HepG2 (cell line): ENCODE measurements at regions not wholly inside any gene's neighbourhood (a gene's known extent, or its start where the extent isn't known, plus 50 kb on each side); places are given as distances from the start of the nearest gene placed in this dataset.

Experiments used
- FOXA1 ChIP-seq, 2 experiments: fragments of 450-650 bp in 1 of 2; sonication (generic) in 1 of 2; formaldehyde crosslinking in 1 of 2; IDR thresholded peaks; 2 replicates each; pipeline versions ENCODE4 v1.4.0 to v1.6.1; 2016 to 2020; ENCODE audit warnings: missing genetic modification reagents in 1 of 2
- FOXA3 ChIP-seq: IDR thresholded peaks from 2 replicates; pipeline ENCODE4 v1.6.1; 2016; ENCODE audit warnings: missing genetic modification reagents, missing compliant biosample characterization
- FOXP1 ChIP-seq, 2 experiments: fragments of 450-650 bp in 1 of 2; IDR thresholded peaks; 2 replicates each; pipeline ENCODE4 v1.6.1; 2017 to 2018; ENCODE audit warnings: antibody characterized with exemption in 1 of 2
- HMGXB4 ChIP-seq, 2 experiments: sonication (generic) in 1 of 2; formaldehyde crosslinking in 1 of 2; IDR thresholded peaks; 2 replicates each; pipeline versions ENCODE4 v1.4.0 to v1.6.1; 2018 to 2020; ENCODE audit warnings: missing genetic modification reagents in 2 of 2, borderline replicate concordance in 1 of 2, low read depth in 1 of 2, mild to moderate bottlenecking in 1 of 2, missing biosample characterization in 1 of 2
- PREB ChIP-seq: sonication (generic); formaldehyde crosslinking; IDR thresholded peaks from 2 replicates; pipeline ENCODE4 v1.4.0; 2020; ENCODE audit warnings: missing genetic modification reagents
- SOX6 ChIP-seq, 2 experiments: fragments of 450-650 bp in 1 of 2; sonication (generic) in 1 of 2; formaldehyde crosslinking in 1 of 2; IDR thresholded peaks; 2 replicates each; pipeline versions ENCODE4 v1.4.0 to v1.6.1; 2017 to 2020; ENCODE audit warnings: antibody characterized with exemption in 1 of 2, mild to moderate bottlenecking in 1 of 2, missing genetic modification reagents in 1 of 2
- SP140L ChIP-seq: sonication (generic); formaldehyde crosslinking; IDR thresholded peaks from 2 replicates; pipeline ENCODE4 v1.4.0; 2020; ENCODE audit warnings: missing genetic modification reagents, borderline replicate concordance
- ZMAT3 ChIP-seq: sonication (generic); formaldehyde crosslinking; conservative IDR thresholded peaks from 2 replicates; pipeline ENCODE4 v1.7.0; 2021; ENCODE audit warnings: missing genetic modification reagents
- ZNF121 ChIP-seq: sonication (generic); formaldehyde crosslinking; IDR thresholded peaks from 2 replicates; pipeline ENCODE4 v1.5.0; 2020; ENCODE audit warnings: mild to moderate bottlenecking, missing genetic modification reagents
- ZNF644 ChIP-seq: IDR thresholded peaks from 2 replicates; pipeline ENCODE4 v1.6.1; 2016; ENCODE audit warnings: low read depth
- TF ChIP-seq, protein P1 (sequence below): sonication (generic); formaldehyde crosslinking; IDR thresholded peaks from 2 replicates; pipeline ENCODE4 v1.4.0; 2020; ENCODE audit warnings: missing genetic modification reagents

GRCh38 chr16:80263848-80264694, 276.7 kb upstream of the DYNLRB2 start (continued):
- TF ChIP-seq PREB (CRISPR knock-in tag) (no peak), FOXA1 (IDR thresholded peaks at IDR 0.05) (no peak), FOXA1 (CRISPR knock-in tag; IDR thresholded peaks at IDR 0.05) (peak; percentile 34; the same call in 1 of the 2 replicates), HMGXB4 (CRISPR knock-in tag; IDR thresholded peaks at IDR 0.05; ENCODE audit: borderline replicate concordance in 1 of 2, low read depth in 1 of 2) (no peak), SOX6 (IDR thresholded peaks at IDR 0.05) (no peak), SOX6 (CRISPR knock-in tag; IDR thresholded peaks at IDR 0.05) (peak; percentile 44; the same call in 1 of the 2 replicates), FOXA3 (CRISPR knock-in tag) (peak; percentile 64), ZMAT3 (no peak), ZNF121 (CRISPR knock-in tag) (peak; percentile 93), ZNF644 (CRISPR knock-in tag) (0 out of 2 replicates have a peak, but pooled peaks have one; percentile 23), SP140L (CRISPR knock-in tag) (no peak), FOXP1 (IDR thresholded peaks at IDR 0.05) (no peak), FOXP1 (CRISPR knock-in tag; IDR thresholded peaks at IDR 0.05) (peak; percentile 49; the same call in 1 of the 2 replicates)
- TF ChIP-seq, protein P1, sequence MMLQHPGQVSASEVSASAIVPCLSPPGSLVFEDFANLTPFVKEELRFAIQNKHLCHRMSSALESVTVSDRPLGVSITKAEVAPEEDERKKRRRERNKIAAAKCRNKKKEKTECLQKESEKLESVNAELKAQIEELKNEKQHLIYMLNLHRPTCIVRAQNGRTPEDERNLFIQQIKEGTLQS (CRISPR knock-in tag), result no peak
- TF ChIP-seq, all 625 proteins: peak for 35
